Epithelial cell of esophagus (primary cell): ENCODE measurements at regions not wholly inside any gene's neighbourhood (a gene's known extent, or its start where the extent isn't known, plus 50 kb on each side); places are given as distances from the start of the nearest gene placed in this dataset.

Source experiments
- DNase-seq: peaks from one replicate; pipeline ENCODE4 v3.0.0; 2010; ENCODE audit warnings: low read depth
- H3K4me3 ChIP-seq: 2 replicates; pipeline ENCODE4 v1.5.1; 2011; ENCODE audit warnings: mild to moderate bottlenecking, low read length, control low read depth
- CTCF ChIP-seq: IDR thresholded peaks from 2 replicates; pipeline ENCODE4 v1.5.1; 2011; ENCODE audit warnings: low read depth, mild to moderate bottlenecking, low read length, control low read depth, inconsistent platforms; ENCODE audit not compliant: insufficient read depth; ENCODE audit errors: missing control alignments

- no peak overlapping the region for H3K4me3 ChIP-seq
- TF ChIP-seq CTCF = no peak
- no peak for DNase-seq
Observed at GRCh38 chr3:28018925-28019718, 222.3 kb upstream of the CMC1 start.

- no peak for DNase-seq
- H3K4me3 ChIP-seq = no peak overlapping the region
- no peak for TF ChIP-seq CTCF
Observed at GRCh38 chr3:28019740-28020139, 221.7 kb upstream of the CMC1 start.

GRCh38 chr3:28022916-28023315 lies 218.5 kb upstream of the CMC1 start:
- no peak for TF ChIP-seq CTCF
- peak; percentile 66 for DNase-seq

GRCh38 chr3:28028554-28028953 lies 212.9 kb upstream of the CMC1 start:
- no peak overlapping the region for H3K4me3 ChIP-seq
- DNase-seq = no peak
- no peak for TF ChIP-seq CTCF

More at GRCh38 chr3:28022916-28023315, 218.5 kb upstream of the CMC1 start:
- H3K4me3 ChIP-seq = no peak overlapping the region

GRCh38 chr3:28033059-28033784 lies 208.2 kb upstream of the CMC1 start:
- no peak for DNase-seq
- H3K4me3 ChIP-seq = no peak overlapping the region
- no peak for TF ChIP-seq CTCF

- TF ChIP-seq CTCF = no peak
- no peak for DNase-seq
- H3K4me3 ChIP-seq = no peak overlapping the region
Observed at GRCh38 chr3:28036599-28037575, 204.5 kb upstream of the CMC1 start.
